Right lung (tissue), 2 donors: ENCODE measurements at regions not wholly inside any gene's neighbourhood (a gene's known extent, or its start where the extent isn't known, plus 50 kb on each side); places are given as distances from the start of the nearest gene placed in this dataset.

ENCODE experiments used
- DNase-seq, 2 donors: peaks; one replicate each; pipeline ENCODE4 v3.0.0-alpha.2; 2013

GRCh38 chr2:146228466-146229058, 1616.3 kb upstream of the ACVR2A start:
- no peak for DNase-seq

- no peak for DNase-seq
These were observed 1616.8 kb upstream of the ACVR2A start for GRCh38 chr2:146228020-146228393.

GRCh38 chr2:146227152-146228019, 1617.4 kb upstream of the ACVR2A start:
- DNase-seq = no peak

GRCh38 chr2:146226077-146226476, 1618.8 kb upstream of the ACVR2A start:
- no peak for DNase-seq

- DNase-seq = no peak
These were observed 1623.0 kb upstream of the ACVR2A start for GRCh38 chr2:146221826-146222225.

GRCh38 chr2:146220957-146221356, 1623.9 kb upstream of the ACVR2A start:
- no peak for DNase-seq

- peak; percentile 9 to 13 for DNase-seq
These were observed 1630.4 kb upstream of the ACVR2A start for GRCh38 chr2:146214394-146214929.

- no peak for DNase-seq
These were observed 1631.2 kb upstream of the ACVR2A start for GRCh38 chr2:146213674-146214073.

- DNase-seq = no peak
These were observed 1632.2 kb upstream of the ACVR2A start for GRCh38 chr2:146212602-146213001.

GRCh38 chr2:146209842-146210275, 1635.0 kb upstream of the ACVR2A start:
- DNase-seq = no peak

- DNase-seq = no peak
These were observed 1636.9 kb upstream of the ACVR2A start for GRCh38 chr2:146207901-146208300.

- DNase-seq = no peak
These were observed 1637.4 kb upstream of the ACVR2A start for GRCh38 chr2:146207417-146207816.

- DNase-seq = no peak
These were observed 1641.7 kb upstream of the ACVR2A start for GRCh38 chr2:146203064-146203624.

GRCh38 chr2:146193619-146194018, 1651.2 kb upstream of the ACVR2A start:
- no peak for DNase-seq

- DNase-seq = no peak
These were observed 1655.3 kb upstream of the ACVR2A start for GRCh38 chr2:146189541-146189940.

GRCh38 chr2:146173934-146174333, 1654.0 kb upstream of the ZEB2 start:
- no peak for DNase-seq

GRCh38 chr2:146161256-146161882, 1641.5 kb upstream of the ZEB2 start:
- no peak for DNase-seq

- DNase-seq = no peak
These were observed 1638.3 kb upstream of the ZEB2 start for GRCh38 chr2:146158072-146158674.

GRCh38 chr2:146147448-146148012, 1627.6 kb upstream of the ZEB2 start:
- no peak for DNase-seq

- no peak for DNase-seq
These were observed 1624.1 kb upstream of the ZEB2 start for GRCh38 chr2:146143971-146144370.

- DNase-seq = no peak
These were observed 1618.9 kb upstream of the ZEB2 start for GRCh38 chr2:146138820-146139219.

GRCh38 chr2:146135245-146135644, 1615.3 kb upstream of the ZEB2 start:
- DNase-seq = no peak
